ENCODE measurements at regions not wholly inside any gene's neighbourhood (a gene's known extent, or its start where the extent isn't known, plus 50 kb on each side); places are given as distances from the start of the nearest gene placed in this dataset.

- no peak for TF ChIP-seq CTCF (IDR thresholded peaks at IDR 0.05)
- no peak for TF ChIP-seq EZH2 (IDR thresholded peaks at IDR 0.05; ENCODE audit: borderline replicate concordance, insufficient read depth, low read depth, low read length, poor library complexity, severe bottlenecking)
Measured at GRCh38 chr5:166431456-166431855, 1860.0 kb upstream of the WWC1 start.
